GM23338 (cell line): ENCODE measurements at regions not wholly inside any gene's neighbourhood (a gene's known extent, or its start where the extent isn't known, plus 50 kb on each side); places are given as distances from the start of the nearest gene placed in this dataset.

ENCODE experiments used
- ATAC-seq: fragments of 200-7000 bp; cut with Tn5 transposase; 3 replicates; pipeline ENCODE4 v1.9.1; 2020
- DNase-seq: peaks from one replicate; pipeline ENCODE4 v3.0.0-alpha.2; 2015; ENCODE audit warnings: low spot score
- H2AFZ ChIP-seq: fragments of 200-600 bp; sonication (generic); 2 replicates; pipeline ENCODE4 v1.8.0; 2016; ENCODE audit warnings: antibody characterized with exemption, mild to moderate bottlenecking, moderate library complexity
- H3F3A ChIP-seq: fragments of 200-600 bp; sonication (generic); replicated peaks from 2 replicates; pipeline ENCODE4 v1.8.0; 2017; ENCODE audit warnings: antibody characterized with exemption, mixed run types, low read depth
- H3K27ac ChIP-seq: fragments of 200-600 bp; sonication (generic); 2 replicates; pipeline ENCODE4 v1.6.1; 2016; ENCODE audit warnings: low read depth
- H3K27me3 ChIP-seq: fragments of 200-600 bp; sonication (generic); 2 replicates; pipeline ENCODE4 v1.8.0; 2016; ENCODE audit warnings: mild to moderate bottlenecking, mixed run types, moderate library complexity; ENCODE audit not compliant: insufficient read depth
- H3K36me3 ChIP-seq: fragments of 200-600 bp; sonication (generic); 2 replicates; pipeline ENCODE4 v1.8.0; 2016; ENCODE audit warnings: mild to moderate bottlenecking; ENCODE audit not compliant: insufficient read depth
- H3K4me1 ChIP-seq: fragments of 200-600 bp; sonication (generic); 2 replicates; pipeline ENCODE4 v1.8.0; 2016; ENCODE audit warnings: mild to moderate bottlenecking, moderate library complexity; ENCODE audit not compliant: insufficient read depth
- H3K4me2 ChIP-seq: fragments of 200-600 bp; sonication (generic); 2 replicates; pipeline ENCODE4 v1.7.1; 2017; ENCODE audit warnings: mixed run types
- H3K4me3 ChIP-seq: fragments of 200-600 bp; sonication (generic); 2 replicates; pipeline ENCODE4 v1.6.1; 2016; ENCODE audit warnings: mixed run types
- H3K79me2 ChIP-seq: fragments of 200-600 bp; sonication (generic); replicated peaks from 2 replicates; pipeline ENCODE4 v1.8.0; 2017; ENCODE audit warnings: mild to moderate bottlenecking; ENCODE audit not compliant: insufficient read depth
- H3K9me2 ChIP-seq: fragments of 200-600 bp; sonication (generic); 2 replicates; pipeline ENCODE4 v1.8.0; 2017; ENCODE audit not compliant: insufficient read depth
- H4K20me1 ChIP-seq: fragments of 200-600 bp; sonication (generic); replicated peaks from 2 replicates; pipeline ENCODE4 v1.8.0; 2017; ENCODE audit warnings: mild to moderate bottlenecking; ENCODE audit not compliant: insufficient read depth
- H3K27ac Mint-ChIP-seq: 2 replicates; pipeline ENCODE4 v1.8.0; 2020; ENCODE audit warnings: inconsistent platforms, mild to moderate bottlenecking, moderate library complexity, mixed read lengths
- H3K27me3 Mint-ChIP-seq: 3 replicates; pipeline ENCODE4 v1.8.0; 2022; ENCODE audit warnings: low read depth, mild to moderate bottlenecking, moderate library complexity, mixed read lengths, inconsistent platforms; ENCODE audit not compliant: insufficient read depth, poor library complexity
- H3K36me3 Mint-ChIP-seq: 3 replicates; pipeline ENCODE4 v1.8.0; 2021; ENCODE audit warnings: low read depth, mild to moderate bottlenecking, inconsistent platforms, moderate library complexity, mixed read lengths
- H3K4me1 Mint-ChIP-seq: 3 replicates; pipeline ENCODE4 v1.8.0; 2020; ENCODE audit warnings: mild to moderate bottlenecking, inconsistent platforms, mixed read lengths
- H3K4me3 Mint-ChIP-seq: 3 replicates; pipeline ENCODE4 v1.8.0; 2021; ENCODE audit warnings: moderate library complexity, mild to moderate bottlenecking, inconsistent platforms, mixed read lengths
- H3K9me3 Mint-ChIP-seq: 3 replicates; pipeline ENCODE4 v1.8.0; 2020; ENCODE audit warnings: moderate library complexity, mild to moderate bottlenecking, inconsistent platforms, mixed read lengths
- CREB1 ChIP-seq: fragments of 250-450 bp; sonication (Bioruptor Pico); IDR thresholded peaks from 2 replicates; pipeline ENCODE4 v1.5.0; 2020; ENCODE audit warnings: low read depth, mild to moderate bottlenecking, moderate library complexity
- CTCF ChIP-seq, 2 experiments: fragments of 200-600 bp in 1 of 2; sonication (generic) in 1 of 2; conservative IDR thresholded peaks; 2 replicates each; pipeline versions ENCODE4 v1.5.1 to v1.6.1; 2016 to 2017; ENCODE audit warnings: antibody characterized with exemption in 2 of 2, low read depth in 2 of 2, mild to moderate bottlenecking in 2 of 2, moderate library complexity in 1 of 2
- ETS1 ChIP-seq: IDR thresholded peaks from 2 replicates; pipeline ENCODE4 v1.6.1; 2016; ENCODE audit warnings: antibody characterized with exemption
- EZH2phosphoT487 ChIP-seq: fragments of 200-600 bp; sonication (generic); IDR thresholded peaks from one replicate; pipeline ENCODE4 v1.8.1; 2018; ENCODE audit warnings: antibody characterized with exemption; ENCODE audit not compliant: unreplicated experiment
- JUNB ChIP-seq: IDR thresholded peaks from one replicate; pipeline ENCODE4 v1.6.1; 2016; ENCODE audit warnings: antibody characterized with exemption; ENCODE audit not compliant: unreplicated experiment
- POLR2AphosphoS5 ChIP-seq: IDR thresholded peaks from 2 replicates; pipeline ENCODE4 v1.6.1; 2016; ENCODE audit warnings: antibody characterized with exemption, low read depth
- STAT1 ChIP-seq: IDR thresholded peaks from one replicate; pipeline ENCODE4 v1.6.1; 2016; ENCODE audit warnings: antibody characterized with exemption; ENCODE audit not compliant: unreplicated experiment
- ZNF114 ChIP-seq: fragments of 250-450 bp; sonication (Bioruptor Pico); IDR thresholded peaks from 2 replicates; pipeline ENCODE4 v1.5.0; 2020; ENCODE audit warnings: mild to moderate bottlenecking, moderate library complexity
- ZNF331 ChIP-seq: fragments of 250-450 bp; sonication (Bioruptor Pico); IDR thresholded peaks from 2 replicates; pipeline ENCODE4 v1.5.0; 2020; ENCODE audit warnings: low read depth, mild to moderate bottlenecking, moderate library complexity
- TF ChIP-seq, protein P1 (sequence below): IDR thresholded peaks from one replicate; pipeline ENCODE4 v1.6.1; 2018; ENCODE audit warnings: antibody characterized with exemption; ENCODE audit not compliant: unreplicated experiment
- TF ChIP-seq, protein P2 (sequence below): fragments of 250-450 bp; sonication (Bioruptor Pico); IDR thresholded peaks from 2 replicates; pipeline ENCODE4 v1.5.0; 2020; ENCODE audit warnings: mild to moderate bottlenecking, moderate library complexity

DNA sequence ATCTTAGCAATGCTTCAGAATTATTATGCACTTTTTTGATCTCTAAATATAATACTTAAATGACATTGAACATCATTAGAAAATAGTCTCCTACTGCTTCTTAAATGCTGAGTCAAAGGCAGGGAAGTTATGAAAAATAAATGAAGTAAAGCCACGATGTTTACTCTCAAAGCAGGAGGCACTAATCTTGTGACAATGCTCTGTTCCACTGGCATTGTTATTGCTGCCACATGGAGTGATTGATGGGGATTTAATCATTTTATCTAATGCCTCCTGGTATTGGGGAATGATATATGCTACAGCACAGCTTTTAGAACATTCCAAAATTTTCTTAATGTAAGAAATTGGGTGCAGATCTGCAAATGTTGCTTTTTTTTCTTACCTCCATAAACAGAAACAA, 1655.4 kb upstream of the NUDT12 start (continued):
- TF ChIP-seq, protein P1, sequence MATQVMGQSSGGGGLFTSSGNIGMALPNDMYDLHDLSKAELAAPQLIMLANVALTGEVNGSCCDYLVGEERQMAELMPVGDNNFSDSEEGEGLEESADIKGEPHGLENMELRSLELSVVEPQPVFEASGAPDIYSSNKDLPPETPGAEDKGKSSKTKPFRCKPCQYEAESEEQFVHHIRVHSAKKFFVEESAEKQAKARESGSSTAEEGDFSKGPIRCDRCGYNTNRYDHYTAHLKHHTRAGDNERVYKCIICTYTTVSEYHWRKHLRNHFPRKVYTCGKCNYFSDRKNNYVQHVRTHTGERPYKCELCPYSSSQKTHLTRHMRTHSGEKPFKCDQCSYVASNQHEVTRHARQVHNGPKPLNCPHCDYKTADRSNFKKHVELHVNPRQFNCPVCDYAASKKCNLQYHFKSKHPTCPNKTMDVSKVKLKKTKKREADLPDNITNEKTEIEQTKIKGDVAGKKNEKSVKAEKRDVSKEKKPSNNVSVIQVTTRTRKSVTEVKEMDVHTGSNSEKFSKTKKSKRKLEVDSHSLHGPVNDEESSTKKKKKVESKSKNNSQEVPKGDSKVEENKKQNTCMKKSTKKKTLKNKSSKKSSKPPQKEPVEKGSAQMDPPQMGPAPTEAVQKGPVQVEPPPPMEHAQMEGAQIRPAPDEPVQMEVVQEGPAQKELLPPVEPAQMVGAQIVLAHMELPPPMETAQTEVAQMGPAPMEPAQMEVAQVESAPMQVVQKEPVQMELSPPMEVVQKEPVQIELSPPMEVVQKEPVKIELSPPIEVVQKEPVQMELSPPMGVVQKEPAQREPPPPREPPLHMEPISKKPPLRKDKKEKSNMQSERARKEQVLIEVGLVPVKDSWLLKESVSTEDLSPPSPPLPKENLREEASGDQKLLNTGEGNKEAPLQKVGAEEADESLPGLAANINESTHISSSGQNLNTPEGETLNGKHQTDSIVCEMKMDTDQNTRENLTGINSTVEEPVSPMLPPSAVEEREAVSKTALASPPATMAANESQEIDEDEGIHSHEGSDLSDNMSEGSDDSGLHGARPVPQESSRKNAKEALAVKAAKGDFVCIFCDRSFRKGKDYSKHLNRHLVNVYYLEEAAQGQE, result no peak
- no peak for TF ChIP-seq ZNF114 (CRISPR knock-in tag)
- TF ChIP-seq CREB1 (CRISPR knock-in tag), result no peak
- TF ChIP-seq ETS1, result no peak
- no peak for TF ChIP-seq STAT1
- no peak for TF ChIP-seq EZH2phosphoT487

DNA sequence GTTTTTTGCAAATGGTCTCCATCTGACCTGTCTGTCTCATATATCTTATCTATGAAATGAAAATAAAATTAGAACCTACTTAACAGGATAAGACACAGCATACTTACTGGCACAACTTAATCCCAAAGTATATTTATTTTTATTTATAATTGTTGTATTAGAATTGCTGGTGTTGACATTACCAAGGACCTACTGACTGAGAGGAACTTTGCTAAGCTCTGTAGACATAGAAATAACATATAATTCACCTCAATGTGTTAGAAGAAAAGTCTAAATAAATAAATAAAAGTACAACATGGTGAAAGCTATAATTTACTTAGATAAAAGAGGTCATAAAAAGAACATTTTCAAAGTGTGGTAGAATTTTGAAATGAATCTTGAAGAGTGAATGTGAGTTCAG, 1650.5 kb upstream of the NUDT12 start:
- DNase-seq, result no peak
- ATAC-seq, result no peak
- Histone ChIP-seq H2AFZ (no peak overlapping the region), H3K79me2 (no peaks in the 10 kb centered on the region), H3K9me2 (no peaks in the 10 kb centered on the region), H3K27me3 (no peaks in the 10 kb centered on the region), H3K27ac (no peak overlapping the region), H3K36me3 (no peaks in the 10 kb centered on the region), H3F3A (no peaks in the 10 kb centered on the region), H3K4me2 (no peak overlapping the region), H3K4me1 (no peaks in the 10 kb centered on the region), H4K20me1 (no peaks in the 10 kb centered on the region), H3K4me3 (no peak overlapping the region)
- no peak overlapping the region for H3K4me3 Mint-ChIP-seq
- no peaks in the 10 kb centered on the region for H3K9me3 Mint-ChIP-seq
- no peak overlapping the region for H3K27ac Mint-ChIP-seq
- H3K4me1 Mint-ChIP-seq, result peaks cover 12% of the 10 kb centered on the region
- H3K36me3 Mint-ChIP-seq, result no peaks in the 10 kb centered on the region
- no peaks in the 10 kb centered on the region for H3K27me3 Mint-ChIP-seq
- TF ChIP-seq CREB1 (CRISPR knock-in tag) (no peak), EZH2phosphoT487 (no peak), POLR2AphosphoS5 (no peak), STAT1 (no peak), ETS1 (no peak), CTCF (conservative IDR thresholded peaks at IDR 0.05; ENCODE audit: low read depth in 2 of 2) (no peak), ZNF331 (no peak), JUNB (no peak), ZNF114 (CRISPR knock-in tag) (no peak)
- TF ChIP-seq, protein P2, sequence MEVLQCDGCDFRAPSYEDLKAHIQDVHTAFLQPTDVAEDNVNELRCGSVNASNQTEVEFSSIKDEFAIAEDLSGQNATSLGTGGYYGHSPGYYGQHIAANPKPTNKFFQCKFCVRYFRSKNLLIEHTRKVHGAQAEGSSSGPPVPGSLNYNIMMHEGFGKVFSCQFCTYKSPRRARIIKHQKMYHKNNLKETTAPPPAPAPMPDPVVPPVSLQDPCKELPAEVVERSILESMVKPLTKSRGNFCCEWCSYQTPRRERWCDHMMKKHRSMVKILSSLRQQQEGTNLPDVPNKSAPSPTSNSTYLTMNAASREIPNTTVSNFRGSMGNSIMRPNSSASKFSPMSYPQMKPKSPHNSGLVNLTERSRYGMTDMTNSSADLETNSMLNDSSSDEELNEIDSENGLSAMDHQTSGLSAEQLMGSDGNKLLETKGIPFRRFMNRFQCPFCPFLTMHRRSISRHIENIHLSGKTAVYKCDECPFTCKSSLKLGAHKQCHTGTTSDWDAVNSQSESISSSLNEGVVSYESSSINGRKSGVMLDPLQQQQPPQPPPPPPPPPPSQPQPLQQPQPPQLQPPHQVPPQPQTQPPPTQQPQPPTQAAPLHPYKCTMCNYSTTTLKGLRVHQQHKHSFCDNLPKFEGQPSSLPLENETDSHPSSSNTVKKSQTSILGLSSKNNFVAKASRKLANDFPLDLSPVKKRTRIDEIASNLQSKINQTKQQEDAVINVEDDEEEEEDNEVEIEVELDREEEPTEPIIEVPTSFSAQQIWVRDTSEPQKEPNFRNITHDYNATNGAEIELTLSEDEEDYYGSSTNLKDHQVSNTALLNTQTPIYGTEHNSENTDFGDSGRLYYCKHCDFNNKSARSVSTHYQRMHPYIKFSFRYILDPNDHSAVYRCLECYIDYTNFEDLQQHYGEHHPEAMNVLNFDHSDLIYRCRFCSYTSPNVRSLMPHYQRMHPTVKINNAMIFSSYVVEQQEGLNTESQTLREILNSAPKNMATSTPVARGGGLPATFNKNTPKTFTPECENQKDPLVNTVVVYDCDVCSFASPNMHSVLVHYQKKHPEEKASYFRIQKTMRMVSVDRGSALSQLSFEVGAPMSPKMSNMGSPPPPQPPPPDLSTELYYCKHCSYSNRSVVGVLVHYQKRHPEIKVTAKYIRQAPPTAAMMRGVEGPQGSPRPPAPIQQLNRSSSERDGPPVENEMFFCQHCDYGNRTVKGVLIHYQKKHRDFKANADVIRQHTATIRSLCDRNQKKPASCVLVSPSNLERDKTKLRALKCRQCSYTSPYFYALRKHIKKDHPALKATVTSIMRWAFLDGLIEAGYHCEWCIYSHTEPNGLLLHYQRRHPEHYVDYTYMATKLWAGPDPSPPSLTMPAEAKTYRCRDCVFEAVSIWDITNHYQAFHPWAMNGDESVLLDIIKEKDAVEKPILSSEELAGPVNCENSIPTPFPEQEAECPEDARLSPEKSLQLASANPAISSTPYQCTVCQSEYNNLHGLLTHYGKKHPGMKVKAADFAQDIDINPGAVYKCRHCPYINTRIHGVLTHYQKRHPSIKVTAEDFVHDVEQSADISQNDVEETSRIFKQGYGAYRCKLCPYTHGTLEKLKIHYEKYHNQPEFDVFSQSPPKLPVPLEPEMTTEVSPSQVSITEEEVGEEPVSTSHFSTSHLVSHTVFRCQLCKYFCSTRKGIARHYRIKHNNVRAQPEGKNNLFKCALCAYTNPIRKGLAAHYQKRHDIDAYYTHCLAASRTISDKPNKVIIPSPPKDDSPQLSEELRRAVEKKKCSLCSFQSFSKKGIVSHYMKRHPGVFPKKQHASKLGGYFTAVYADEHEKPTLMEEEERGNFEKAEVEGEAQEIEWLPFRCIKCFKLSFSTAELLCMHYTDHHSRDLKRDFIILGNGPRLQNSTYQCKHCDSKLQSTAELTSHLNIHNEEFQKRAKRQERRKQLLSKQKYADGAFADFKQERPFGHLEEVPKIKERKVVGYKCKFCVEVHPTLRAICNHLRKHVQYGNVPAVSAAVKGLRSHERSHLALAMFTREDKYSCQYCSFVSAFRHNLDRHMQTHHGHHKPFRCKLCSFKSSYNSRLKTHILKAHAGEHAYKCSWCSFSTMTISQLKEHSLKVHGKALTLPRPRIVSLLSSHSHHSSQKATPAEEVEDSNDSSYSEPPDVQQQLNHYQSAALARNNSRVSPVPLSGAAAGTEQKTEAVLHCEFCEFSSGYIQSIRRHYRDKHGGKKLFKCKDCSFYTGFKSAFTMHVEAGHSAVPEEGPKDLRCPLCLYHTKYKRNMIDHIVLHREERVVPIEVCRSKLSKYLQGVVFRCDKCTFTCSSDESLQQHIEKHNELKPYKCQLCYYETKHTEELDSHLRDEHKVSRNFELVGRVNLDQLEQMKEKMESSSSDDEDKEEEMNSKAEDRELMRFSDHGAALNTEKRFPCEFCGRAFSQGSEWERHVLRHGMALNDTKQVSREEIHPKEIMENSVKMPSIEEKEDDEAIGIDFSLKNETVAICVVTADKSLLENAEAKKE (CRISPR knock-in tag), result no peak
